DND-41 (cell line): ENCODE measurements at regions not wholly inside any gene's neighbourhood (a gene's known extent, or its start where the extent isn't known, plus 50 kb on each side); places are given as distances from the start of the nearest gene placed in this dataset.

Source experiments
- ATAC-seq: fragments of 200-7000 bp; cut with Tn5 transposase; 3 replicates; pipeline ENCODE4 v1.9.1; 2021; ENCODE audit warnings: low read depth; ENCODE audit not compliant: insufficient read depth
- DNase-seq: peaks from one replicate; pipeline ENCODE4 v3.0.0-alpha.2; 2020
- H2AFZ ChIP-seq: 2 replicates; pipeline ENCODE4 v1.6.0; 2012; ENCODE audit warnings: low read depth, low read length
- H3K27ac ChIP-seq: 2 replicates; pipeline ENCODE4 v1.5.1; 2012; ENCODE audit warnings: low read length, inconsistent platforms
- H3K27me3 ChIP-seq: fragments of 200-600 bp; sonication (generic); 2 replicates; pipeline ENCODE4 v1.6.0; 2012; ENCODE audit warnings: low read length, mild to moderate bottlenecking, inconsistent platforms; ENCODE audit not compliant: insufficient read depth, poor library complexity
- H3K36me3 ChIP-seq: 2 replicates; pipeline ENCODE4 v1.5.1; 2012; ENCODE audit warnings: low read length, inconsistent platforms; ENCODE audit not compliant: insufficient read depth
- H3K4me1 ChIP-seq: 2 replicates; pipeline ENCODE4 v1.5.1; 2012; ENCODE audit warnings: mild to moderate bottlenecking, low read length; ENCODE audit not compliant: insufficient read depth
- H3K4me2 ChIP-seq: 2 replicates; pipeline ENCODE4 v1.6.0; 2012; ENCODE audit warnings: mild to moderate bottlenecking, moderate library complexity, low read length, inconsistent platforms; ENCODE audit not compliant: insufficient read depth
- H3K4me3 ChIP-seq, 2 experiments: fragments of 200-600 bp in 1 of 2; shearing (Covaris generic) in 1 of 2; 2 replicates each; pipeline ENCODE4 v1.5.1; 2012 to 2016; ENCODE audit warnings: inconsistent platforms in 2 of 2, low read length in 2 of 2, mild to moderate bottlenecking in 2 of 2, low read depth in 1 of 2, moderate library complexity in 1 of 2
- H3K79me2 ChIP-seq: 2 replicates; pipeline ENCODE4 v1.6.0; 2012; ENCODE audit warnings: low read length, inconsistent platforms; ENCODE audit not compliant: insufficient read depth
- H3K9ac ChIP-seq: 2 replicates; pipeline ENCODE4 v1.6.0; 2012; ENCODE audit warnings: low read depth, mild to moderate bottlenecking, inconsistent platforms, low read length, moderate library complexity
- H3K9me3 ChIP-seq: 2 replicates; pipeline ENCODE4 v1.5.1; 2012; ENCODE audit warnings: low read length, moderate library complexity, mild to moderate bottlenecking, inconsistent platforms; ENCODE audit not compliant: insufficient read depth, severe bottlenecking
- H4K20me1 ChIP-seq: 2 replicates; pipeline ENCODE4 v1.6.0; 2012; ENCODE audit warnings: low read length; ENCODE audit not compliant: insufficient read depth
- CTCF ChIP-seq: IDR thresholded peaks from 2 replicates; pipeline ENCODE4 v1.5.1; 2012; ENCODE audit warnings: borderline replicate concordance, low read length, moderate library complexity, mild to moderate bottlenecking; ENCODE audit not compliant: poor library complexity, severe bottlenecking; ENCODE audit errors: extremely low read depth
- EZH2 ChIP-seq: IDR thresholded peaks from 3 replicates; pipeline ENCODE4 v1.6.1; 2012; ENCODE audit warnings: borderline replicate concordance, low read depth, mild to moderate bottlenecking, moderate library complexity, low read length, inconsistent platforms; ENCODE audit not compliant: severe bottlenecking

GRCh38 chr1:181353526-181353925 is 129.8 kb upstream of the CACNA1E start:
- Histone ChIP-seq H3K79me2 (no peaks in the 10 kb centered on the region), H3K9me3 (no peaks in the 10 kb centered on the region), H3K4me1 (no peaks in the 10 kb centered on the region), H4K20me1 (no peaks in the 10 kb centered on the region), H3K4me3 (no peak overlapping the region), H3K27me3 (peaks cover 20% of the 10 kb centered on the region), H3K4me2 (no peak overlapping the region), H3K27ac (no peak overlapping the region), H2AFZ (no peak overlapping the region), H3K9ac (no peak overlapping the region), H3K36me3 (no peaks in the 10 kb centered on the region)
- TF ChIP-seq EZH2: no peak
- no peak for TF ChIP-seq CTCF
- no peak for DNase-seq
- no peak for ATAC-seq

- H3K4me3 ChIP-seq: no peak overlapping the region
- no peak overlapping the region for H2AFZ ChIP-seq
- no peak for ATAC-seq
- no peaks in the 10 kb centered on the region for H4K20me1 ChIP-seq
- no peaks in the 10 kb centered on the region for H3K79me2 ChIP-seq
- no peaks in the 10 kb centered on the region for H3K9me3 ChIP-seq
- no peaks in the 10 kb centered on the region for H3K36me3 ChIP-seq
- no peak overlapping the region for H3K4me2 ChIP-seq
- no peak for TF ChIP-seq EZH2
- no peak for TF ChIP-seq CTCF
- H3K9ac ChIP-seq: no peak overlapping the region
- peaks cover 28% of the 10 kb centered on the region for H3K27me3 ChIP-seq
- DNase-seq: no peak
- H3K4me1 ChIP-seq: no peaks in the 10 kb centered on the region
- H3K27ac ChIP-seq: no peak overlapping the region
Measured at GRCh38 chr1:181354865-181355264, 128.5 kb upstream of the CACNA1E start.

- no peak for ATAC-seq
- no peak for DNase-seq
- TF ChIP-seq CTCF: no peak
- TF ChIP-seq EZH2: no peak
- Histone ChIP-seq H4K20me1 (no peaks in the 10 kb centered on the region), H3K9me3 (no peaks in the 10 kb centered on the region), H3K4me1 (no peaks in the 10 kb centered on the region), H3K27me3 (peaks cover 28% of the 10 kb centered on the region), H2AFZ (no peak overlapping the region), H3K4me3 (no peak overlapping the region), H3K27ac (no peak overlapping the region), H3K4me2 (no peak overlapping the region), H3K79me2 (no peaks in the 10 kb centered on the region), H3K9ac (no peak overlapping the region), H3K36me3 (no peaks in the 10 kb centered on the region)
Measured at GRCh38 chr1:181356505-181357340, 126.6 kb upstream of the CACNA1E start.
